Psoas muscle (tissue), 7 donors: ENCODE measurements at regions not wholly inside any gene's neighbourhood (a gene's known extent, or its start where the extent isn't known, plus 50 kb on each side); places are given as distances from the start of the nearest gene placed in this dataset.
"Not testable (repeated sequence)": the region's sequence is repeated elsewhere in the genome, so short reads cannot be mapped to it uniquely, and the experiment has no call there.

Experiments
- ATAC-seq, 4 donors: fragments of 200-7000 bp; cut with Tn5 transposase; one replicate each; pipeline ENCODE4 v1.9.1; 2020; ENCODE audit warnings: moderate library complexity in 3 of 4, mild to moderate bottlenecking in 2 of 4
- DNase-seq, 2 donors: peaks; one replicate each; pipeline ENCODE4 v3.0.0-alpha.2; 2020
- H3K27ac ChIP-seq: fragments of 200-600 bp; one replicate; pipeline ENCODE4 v1.8.0; 2022
- H3K27me3 ChIP-seq, 3 donors: fragments of 200-600 bp in 1 of 3; one replicate each; pipeline versions ENCODE4 v1.6.1 to v1.8.0; 2013 to 2022; ENCODE audit warnings: low read length in 2 of 3, mild to moderate bottlenecking in 2 of 3, moderate library complexity in 1 of 3; ENCODE audit not compliant: insufficient read depth in 3 of 3
- H3K36me3 ChIP-seq, 2 donors: fragments of 200-600 bp in 1 of 2; one replicate each; pipeline versions ENCODE4 v1.6.1 to v1.8.0; 2013 to 2022; ENCODE audit warnings: low read depth in 1 of 2, mild to moderate bottlenecking in 1 of 2, moderate library complexity in 1 of 2; ENCODE audit not compliant: insufficient read depth in 1 of 2
- H3K4me1 ChIP-seq: fragments of 200-600 bp; one replicate; pipeline ENCODE4 v1.8.0; 2022
- H3K4me3 ChIP-seq: fragments of 200-600 bp; one replicate; pipeline ENCODE4 v1.8.0; 2022; ENCODE audit warnings: mild to moderate bottlenecking
- H3K9me3 ChIP-seq: fragments of 200-600 bp; one replicate; pipeline ENCODE4 v1.8.0; 2022
- CTCF ChIP-seq: fragments of 200-600 bp; IDR thresholded peaks from one replicate; pipeline ENCODE4 v1.8.0; 2022; ENCODE audit warnings: antibody characterized with exemption
- WGBS, 3 donors: extraction: QIAGEN DNeasy Blood & Tissue Kit; methylation state at CpG; one replicate each; pipeline versions ENCODE4 v1.1.6 to v1.1.7; 2013; 5-methylcytosine and 5-hydroxymethylcytosine counted together
- intact Hi-C, 2 donors: fragments of 100-400 bp; cut with DNase I; formaldehyde crosslinking; loops; one replicate each; pipeline versions ENCODE4 v1.11.0 to v1.14.2; 2022
- donor health status: healthy with polysubstance abuse.
- donor health status: DM: no; HTN: no; CAD: no; lungs with moderate emphysema.
- donor health status: Bipolar disorder and iron deficiency.
- donor health status: healthy.
- donor health status: DM: yes; HTN: yes; CAD: no.
- donor health status: DM: no; HTN: no; CAD: no.
- donor health status: DM: yes; HTN: yes; CAD: no.

DNA sequence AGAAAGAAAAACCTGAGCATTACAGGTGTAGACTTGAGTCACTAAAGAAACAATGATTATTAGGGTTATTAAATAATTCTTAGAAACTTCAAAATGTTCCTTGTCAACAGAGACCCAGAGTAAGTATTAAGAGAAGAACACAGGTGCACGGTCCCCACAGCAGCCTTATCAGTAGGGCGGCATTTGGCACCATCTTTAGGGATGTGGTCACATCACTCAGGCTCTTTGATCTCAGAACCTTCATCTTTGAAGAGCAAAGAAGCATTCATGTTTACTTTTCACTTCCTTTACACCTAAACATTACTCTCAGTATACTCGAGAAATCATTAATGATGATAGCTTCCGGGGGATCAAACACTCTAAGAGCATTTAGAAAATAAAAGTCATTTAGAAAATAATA is 928.7 kb downstream of the KCNJ2 start:
- 66 to 78% (median 67%) methylated on average over 4 of the region's 4 CpGs for WGBS, 3 donors
- no peak for TF ChIP-seq CTCF
- DNase-seq, result no peak
- Histone ChIP-seq H3K9me3 (no peaks in the 10 kb centered on the region), H3K27me3 (no peaks in the 10 kb centered on the region), H3K27ac (no peak overlapping the region), H3K4me3 (no peak overlapping the region), H3K36me3 (no peaks in the 10 kb centered on the region), H3K4me1 (no peaks in the 10 kb centered on the region)
- ATAC-seq, result no peak
- intact Hi-C loops, result no loop called here

DNA sequence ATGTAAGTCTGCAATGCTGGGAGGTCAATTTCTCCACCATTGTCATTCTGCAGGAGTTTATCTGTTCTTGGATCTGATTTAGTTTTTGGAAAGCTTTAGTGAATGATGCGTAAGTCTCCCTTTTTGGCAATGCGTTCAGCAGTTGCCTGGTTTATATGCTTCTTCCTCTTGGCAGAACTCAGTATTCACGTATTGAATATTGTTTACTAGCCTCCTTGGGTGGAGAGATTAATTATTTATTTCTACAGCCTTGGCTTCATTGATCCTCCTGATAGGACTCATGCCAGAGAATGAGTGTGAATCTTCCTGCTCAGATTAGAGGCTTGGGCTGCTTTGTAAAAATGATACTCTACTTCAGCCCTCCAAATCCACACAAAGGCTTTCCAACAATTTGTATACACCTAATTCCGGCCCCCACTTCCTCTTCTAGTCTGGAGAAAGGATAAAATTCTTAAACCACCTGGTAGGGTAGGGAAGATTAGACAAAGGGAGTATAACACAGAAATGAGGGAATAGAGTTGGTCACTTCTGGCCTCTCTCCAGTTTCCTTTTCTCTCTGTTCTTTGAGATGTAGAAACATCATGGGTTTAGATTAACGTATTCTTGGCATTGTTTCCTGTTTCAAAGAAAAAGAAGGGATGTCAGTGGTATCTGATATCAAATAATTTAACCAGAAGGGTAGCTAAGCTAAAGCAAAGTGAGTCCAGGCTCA is 929.8 kb downstream of the KCNJ2 start:
- H3K9me3 ChIP-seq, result no peaks in the 10 kb centered on the region
- intact Hi-C loops, result no loop called here
- no peak overlapping the region for H3K4me3 ChIP-seq
- no peak overlapping the region for H3K27ac ChIP-seq
- H3K36me3 ChIP-seq, result no peaks in the 10 kb centered on the region
- DNase-seq (no peak), ATAC-seq (no peak)
- no peak for TF ChIP-seq CTCF
- whole genome bisulfite sequencing, 3 donors, result 27 to 42% (median 39%) methylated on average over 5 of the region's 5 CpGs
- no peaks in the 10 kb centered on the region for H3K4me1 ChIP-seq
- H3K27me3 ChIP-seq, result no peaks in the 10 kb centered on the region

- no peaks in the 10 kb centered on the region for H3K4me1 ChIP-seq
- intact Hi-C loops, result no loop called here
- no peaks in the 10 kb centered on the region for H3K27me3 ChIP-seq
- no peak for ATAC-seq
- H3K4me3 ChIP-seq, result no peak overlapping the region
- H3K9me3 ChIP-seq, result no peaks in the 10 kb centered on the region
- no peak for DNase-seq
- TF ChIP-seq CTCF, result no peak
- H3K27ac ChIP-seq, result no peak overlapping the region
- no peaks in the 10 kb centered on the region for H3K36me3 ChIP-seq
Measured at GRCh38 chr17:71102777-71103176, 933.4 kb downstream of the KCNJ2 start.

DNA sequence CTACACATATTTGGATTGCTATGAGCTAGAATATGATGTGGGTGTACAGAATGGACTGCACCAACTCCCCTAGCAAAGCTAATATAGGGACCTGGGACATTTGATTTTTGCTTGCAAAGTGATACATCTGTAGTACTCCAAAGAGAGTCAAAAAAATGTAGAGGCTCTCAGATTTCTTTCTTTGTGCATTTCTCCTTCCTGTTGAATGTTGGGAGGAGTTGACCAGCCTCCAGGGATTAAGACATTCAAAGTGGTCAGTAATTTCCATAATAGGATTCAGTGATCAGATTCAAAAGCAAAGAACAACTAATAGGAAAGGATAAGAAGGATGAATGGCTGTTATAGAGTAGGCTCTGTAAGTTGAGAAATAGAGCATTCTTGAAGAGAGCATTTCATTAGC is 934.9 kb downstream of the KCNJ2 start:
- no peaks in the 10 kb centered on the region for H3K27me3 ChIP-seq
- ATAC-seq (no peak), DNase-seq (no peak)
- H3K27ac ChIP-seq, result no peak overlapping the region
- intact Hi-C loops, result no loop called here
- H3K9me3 ChIP-seq, result no peaks in the 10 kb centered on the region
- TF ChIP-seq CTCF, result no peak
- H3K4me3 ChIP-seq, result no peak overlapping the region
- no peaks in the 10 kb centered on the region for H3K4me1 ChIP-seq
- H3K36me3 ChIP-seq, result no peaks in the 10 kb centered on the region

GRCh38 chr17:71106056-71106455 is 936.7 kb downstream of the KCNJ2 start:
- DNase-seq, H3K4me1 ChIP-seq, H3K36me3 ChIP-seq, H3K4me3 ChIP-seq, intact Hi-C loops, H3K27ac ChIP-seq, H3K27me3 ChIP-seq, H3K9me3 ChIP-seq, ATAC-seq: not testable (repeated sequence)
